K562 (cell line): ENCODE measurements at regions not wholly inside any gene's neighbourhood (a gene's known extent, or its start where the extent isn't known, plus 50 kb on each side); places are given as distances from the start of the nearest gene placed in this dataset.
A peak's percentile ranks its signal among the peaks of the same experiment; 100 is the strongest.

Experiments
- CREM ChIP-seq: IDR thresholded peaks from 2 replicates; pipeline ENCODE4 v1.6.1; 2014; ENCODE audit warnings: antibody characterized with exemption, low read depth
- NEUROD1 ChIP-seq: fragments of 150-350 bp; IDR thresholded peaks from 2 replicates; pipeline ENCODE4 v1.6.1; 2014; ENCODE audit warnings: borderline replicate concordance, low read length, low read depth; ENCODE audit not compliant: partially characterized antibody
- SMARCC2 ChIP-seq: fragments of 450-650 bp; IDR thresholded peaks from 2 replicates; pipeline ENCODE4 v1.6.1; 2017; ENCODE audit warnings: antibody characterized with exemption, moderate library complexity, mild to moderate bottlenecking, low read depth
- STAG1 ChIP-seq: sonication (generic); formaldehyde crosslinking; IDR thresholded peaks from 2 replicates; pipeline ENCODE4 v1.5.0; 2020; ENCODE audit warnings: missing genetic modification reagents, borderline replicate concordance
- ZKSCAN3 ChIP-seq: fragments of 250-450 bp; sonication (Bioruptor Pico); IDR thresholded peaks from 2 replicates; pipeline ENCODE4 v1.4.0; 2020
- ZNF146 ChIP-seq: IDR thresholded peaks from one replicate; pipeline ENCODE4 v1.6.1; 2018; ENCODE audit warnings: missing compliant biosample characterization; ENCODE audit not compliant: unreplicated experiment
- ZNF316 ChIP-seq: fragments of 450-650 bp; IDR thresholded peaks from 2 replicates; pipeline ENCODE4 v1.6.1; 2016
- ZNF384 ChIP-seq: IDR thresholded peaks from 2 replicates; pipeline ENCODE4 v1.6.1; 2012; ENCODE audit warnings: low read depth, low read length, improper control_type of control experiment
- ZNF507 ChIP-seq: conservative IDR thresholded peaks from 2 replicates; pipeline ENCODE4 v1.6.1; 2017; ENCODE audit warnings: missing genetic modification characterization, missing compliant biosample characterization
- ZNF518B ChIP-seq: fragments of 250-450 bp; sonication (Bioruptor Pico); IDR thresholded peaks from 2 replicates; pipeline ENCODE4 v1.5.0; 2021; ENCODE audit warnings: mild to moderate bottlenecking, moderate library complexity
- TF ChIP-seq, protein P1 (sequence below): fragments of 250-450 bp; sonication (Bioruptor Pico); IDR thresholded peaks from 2 replicates; pipeline ENCODE4 v1.4.0; 2020
- TF ChIP-seq, protein P2 (sequence below): fragments of 450-650 bp; formaldehyde crosslinking; IDR thresholded peaks from 2 replicates; pipeline ENCODE4 v1.4.0; 2020; ENCODE audit warnings: mild to moderate bottlenecking, moderate library complexity
- TF ChIP-seq, protein P3 (sequence below): sonication (generic); formaldehyde crosslinking; IDR thresholded peaks from 2 replicates; pipeline ENCODE4 v1.8.1; 2022; ENCODE audit warnings: missing genetic modification reagents

DNA sequence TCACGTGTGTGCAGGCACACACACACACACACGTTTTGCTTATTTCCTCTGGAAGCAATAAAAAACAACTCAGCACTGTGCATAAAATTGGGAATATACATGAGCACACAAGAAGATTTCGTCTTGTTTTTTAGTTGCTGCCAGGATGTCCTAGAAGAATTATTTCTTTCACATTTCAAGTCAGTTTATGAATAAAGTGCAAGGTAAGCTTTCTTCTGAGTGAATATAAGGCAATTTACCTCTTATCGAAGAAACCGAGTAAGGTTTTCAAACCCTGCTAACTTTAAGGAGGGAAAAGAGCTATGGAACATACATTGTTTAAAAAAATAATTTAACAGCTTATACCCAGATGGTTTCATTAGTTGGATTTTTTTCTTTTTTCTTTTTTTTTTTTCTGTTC is 855.4 kb upstream of the NR2F2 start (continued):
- TF ChIP-seq NEUROD1, result no peak
- no peak for TF ChIP-seq STAG1 (CRISPR knock-in tag)
- TF ChIP-seq, protein P1, sequence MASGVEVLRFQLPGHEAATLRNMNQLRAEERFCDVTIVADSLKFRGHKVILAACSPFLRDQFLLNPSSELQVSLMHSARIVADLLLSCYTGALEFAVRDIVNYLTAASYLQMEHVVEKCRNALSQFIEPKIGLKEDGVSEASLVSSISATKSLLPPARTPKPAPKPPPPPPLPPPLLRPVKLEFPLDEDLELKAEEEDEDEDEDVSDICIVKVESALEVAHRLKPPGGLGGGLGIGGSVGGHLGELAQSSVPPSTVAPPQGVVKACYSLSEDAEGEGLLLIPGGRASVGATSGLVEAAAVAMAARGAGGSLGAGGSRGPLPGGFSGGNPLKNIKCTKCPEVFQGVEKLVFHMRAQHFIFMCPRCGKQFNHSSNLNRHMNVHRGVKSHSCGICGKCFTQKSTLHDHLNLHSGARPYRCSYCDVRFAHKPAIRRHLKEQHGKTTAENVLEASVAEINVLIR, result no peak
- no peak for TF ChIP-seq ZNF384
- no peak for TF ChIP-seq SMARCC2
- TF ChIP-seq ZNF518B (CRISPR knock-in tag), result no peak
- TF ChIP-seq ZKSCAN3 (CRISPR knock-in tag), result no peak
- TF ChIP-seq, protein P2, sequence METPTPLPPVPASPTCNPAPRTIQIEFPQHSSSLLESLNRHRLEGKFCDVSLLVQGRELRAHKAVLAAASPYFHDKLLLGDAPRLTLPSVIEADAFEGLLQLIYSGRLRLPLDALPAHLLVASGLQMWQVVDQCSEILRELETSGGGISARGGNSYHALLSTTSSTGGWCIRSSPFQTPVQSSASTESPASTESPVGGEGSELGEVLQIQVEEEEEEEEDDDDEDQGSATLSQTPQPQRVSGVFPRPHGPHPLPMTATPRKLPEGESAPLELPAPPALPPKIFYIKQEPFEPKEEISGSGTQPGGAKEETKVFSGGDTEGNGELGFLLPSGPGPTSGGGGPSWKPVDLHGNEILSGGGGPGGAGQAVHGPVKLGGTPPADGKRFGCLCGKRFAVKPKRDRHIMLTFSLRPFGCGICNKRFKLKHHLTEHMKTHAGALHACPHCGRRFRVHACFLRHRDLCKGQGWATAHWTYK (CRISPR knock-in tag), result no peak
- TF ChIP-seq, protein P3, sequence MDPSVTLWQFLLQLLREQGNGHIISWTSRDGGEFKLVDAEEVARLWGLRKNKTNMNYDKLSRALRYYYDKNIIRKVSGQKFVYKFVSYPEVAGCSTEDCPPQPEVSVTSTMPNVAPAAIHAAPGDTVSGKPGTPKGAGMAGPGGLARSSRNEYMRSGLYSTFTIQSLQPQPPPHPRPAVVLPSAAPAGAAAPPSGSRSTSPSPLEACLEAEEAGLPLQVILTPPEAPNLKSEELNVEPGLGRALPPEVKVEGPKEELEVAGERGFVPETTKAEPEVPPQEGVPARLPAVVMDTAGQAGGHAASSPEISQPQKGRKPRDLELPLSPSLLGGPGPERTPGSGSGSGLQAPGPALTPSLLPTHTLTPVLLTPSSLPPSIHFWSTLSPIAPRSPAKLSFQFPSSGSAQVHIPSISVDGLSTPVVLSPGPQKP (CRISPR knock-in tag), result no peak
- TF ChIP-seq CREM, result no peak
- TF ChIP-seq ZNF507 (tag), result no peak
- no peak for TF ChIP-seq ZNF146 (CRISPR knock-in tag)
- TF ChIP-seq ZNF316, result peak; percentile 48
